22Rv1 (cell line): ENCODE measurements at regions not wholly inside any gene's neighbourhood (a gene's known extent, or its start where the extent isn't known, plus 50 kb on each side); places are given as distances from the start of the nearest gene placed in this dataset.

ENCODE experiments used
- ZFX ChIP-seq: fragments of 450-650 bp; IDR thresholded peaks from 2 replicates; pipeline ENCODE4 v1.6.1; 2017; ENCODE audit warnings: antibody characterized with exemption, borderline replicate concordance
- TF ChIP-seq, protein P1 (sequence below): fragments of 450-650 bp; IDR thresholded peaks from 2 replicates; pipeline ENCODE4 v1.5.1; 2017; ENCODE audit warnings: mild to moderate bottlenecking

DNA sequence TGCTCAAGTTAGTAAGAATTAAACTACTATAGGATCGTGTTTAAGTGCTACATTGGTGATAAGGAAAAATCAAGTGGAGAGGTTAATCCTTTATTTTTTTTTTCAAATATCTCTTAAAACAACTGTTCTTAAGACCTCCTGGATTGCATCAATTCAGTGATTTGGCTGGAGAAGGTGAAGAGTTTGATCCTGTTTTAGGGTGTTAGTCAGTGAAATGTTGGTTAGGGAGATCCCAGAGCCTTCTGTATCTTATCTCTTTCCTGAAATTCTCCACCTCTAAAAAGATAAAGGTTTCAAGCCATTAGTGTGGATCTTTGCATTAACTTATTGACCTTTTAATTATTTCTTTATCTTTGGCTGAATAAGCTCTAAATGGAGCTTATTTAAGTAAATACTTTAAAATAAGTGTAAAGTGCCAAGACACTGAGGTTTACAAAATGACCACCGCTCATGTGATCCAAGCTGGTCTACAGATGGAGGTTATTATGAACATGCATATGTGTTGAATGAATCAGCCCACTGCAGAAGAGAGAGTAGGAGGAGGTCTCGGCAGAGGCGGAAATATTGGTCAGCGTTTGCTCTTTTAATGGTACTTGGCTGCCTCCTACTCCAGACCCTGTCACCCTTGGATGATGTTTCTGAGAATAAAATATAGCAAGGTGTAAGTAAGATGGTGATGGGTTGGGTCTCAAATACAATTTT is 51.8 kb upstream of the BMPER start:
- TF ChIP-seq, protein P1, sequence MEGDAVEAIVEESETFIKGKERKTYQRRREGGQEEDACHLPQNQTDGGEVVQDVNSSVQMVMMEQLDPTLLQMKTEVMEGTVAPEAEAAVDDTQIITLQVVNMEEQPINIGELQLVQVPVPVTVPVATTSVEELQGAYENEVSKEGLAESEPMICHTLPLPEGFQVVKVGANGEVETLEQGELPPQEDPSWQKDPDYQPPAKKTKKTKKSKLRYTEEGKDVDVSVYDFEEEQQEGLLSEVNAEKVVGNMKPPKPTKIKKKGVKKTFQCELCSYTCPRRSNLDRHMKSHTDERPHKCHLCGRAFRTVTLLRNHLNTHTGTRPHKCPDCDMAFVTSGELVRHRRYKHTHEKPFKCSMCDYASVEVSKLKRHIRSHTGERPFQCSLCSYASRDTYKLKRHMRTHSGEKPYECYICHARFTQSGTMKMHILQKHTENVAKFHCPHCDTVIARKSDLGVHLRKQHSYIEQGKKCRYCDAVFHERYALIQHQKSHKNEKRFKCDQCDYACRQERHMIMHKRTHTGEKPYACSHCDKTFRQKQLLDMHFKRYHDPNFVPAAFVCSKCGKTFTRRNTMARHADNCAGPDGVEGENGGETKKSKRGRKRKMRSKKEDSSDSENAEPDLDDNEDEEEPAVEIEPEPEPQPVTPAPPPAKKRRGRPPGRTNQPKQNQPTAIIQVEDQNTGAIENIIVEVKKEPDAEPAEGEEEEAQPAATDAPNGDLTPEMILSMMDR: no peak
- TF ChIP-seq ZFX: no peak
